ENCODE measurements at regions not wholly inside any gene's neighbourhood (a gene's known extent, or its start where the extent isn't known, plus 50 kb on each side); places are given as distances from the start of the nearest gene placed in this dataset.

DNA sequence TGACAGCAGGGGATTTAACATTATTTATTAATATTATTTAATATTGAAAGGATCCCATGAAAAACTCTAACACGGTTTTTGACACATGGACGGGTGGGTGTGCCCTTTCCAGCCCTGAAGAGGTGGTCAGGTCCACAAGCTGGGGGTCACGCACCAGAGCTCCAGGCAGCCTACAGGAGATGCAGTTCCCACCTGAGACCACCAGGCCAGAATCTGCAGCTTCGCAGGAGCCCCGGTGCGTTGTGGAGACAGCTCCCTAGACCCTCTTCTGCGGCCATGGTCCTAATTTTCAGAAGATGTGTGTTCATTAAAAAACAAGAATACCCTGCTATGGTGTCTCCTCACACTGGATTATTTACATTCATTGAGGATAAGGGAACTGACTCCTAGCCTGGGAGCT lies 331.1 kb downstream of the C16orf95 start:
- no peak for DNase-seq
- intact Hi-C loops (cut with micrococcal nuclease), result no loop called here
- Histone ChIP-seq H3K9me3 (ENCODE audit: control insufficient read depth, insufficient read depth, low read length) (no peaks in the 10 kb centered on the region), H3K4me1 (ENCODE audit: control insufficient read depth, insufficient read depth, low read length) (peaks cover 10% of the 10 kb centered on the region), H3K27me3 (ENCODE audit: control insufficient read depth, insufficient read depth, low read length) (no peaks in the 10 kb centered on the region), H3K27ac (ENCODE audit: low read length) (no peak overlapping the region), H3K36me3 (ENCODE audit: control insufficient read depth, insufficient read depth, low read length) (no peaks in the 10 kb centered on the region), H3K4me3 (ENCODE audit: low read length) (no peak overlapping the region)
- no peak for ATAC-seq
- H3K27ac Mint-ChIP-seq, result no peak overlapping the region
- TF ChIP-seq CTCF (IDR thresholded peaks at IDR 0.05), result no peak
- no peak overlapping the region for H3K4me3 Mint-ChIP-seq
- 75% methylated on average over 7 of the region's 7 CpGs for WGBS (ENCODE audit: insufficient coverage)
- H3K36me3 Mint-ChIP-seq, result no peaks in the 10 kb centered on the region
- H3K4me1 Mint-ChIP-seq, result peaks cover 11 to 17% of the 10 kb centered on the region in 2 donors
- no peaks in the 10 kb centered on the region for H3K9me3 Mint-ChIP-seq
- H3K27me3 Mint-ChIP-seq (ENCODE audit: low read depth in 2 of 2), result no peaks in the 10 kb centered on the region

- Histone ChIP-seq H3K4me3 (ENCODE audit: low read length) (no peak overlapping the region), H3K4me1 (ENCODE audit: control insufficient read depth, insufficient read depth, low read length) (peaks cover 10% of the 10 kb centered on the region), H3K36me3 (ENCODE audit: control insufficient read depth, insufficient read depth, low read length) (no peaks in the 10 kb centered on the region), H3K27ac (ENCODE audit: low read length) (no peak overlapping the region), H3K9me3 (ENCODE audit: control insufficient read depth, insufficient read depth, low read length) (no peaks in the 10 kb centered on the region), H3K27me3 (ENCODE audit: control insufficient read depth, insufficient read depth, low read length) (no peaks in the 10 kb centered on the region)
- H3K36me3 Mint-ChIP-seq, result no peaks in the 10 kb centered on the region
- no peak overlapping the region for H3K4me3 Mint-ChIP-seq
- no peaks in the 10 kb centered on the region for H3K9me3 Mint-ChIP-seq
- TF ChIP-seq CTCF (IDR thresholded peaks at IDR 0.05), result no peak
- ATAC-seq (peak in 1 of 3 donors; percentile 28), DNase-seq (no peak)
- WGBS (ENCODE audit: insufficient coverage), result 93% methylated on average over 16 of the region's 18 CpGs
- peak overlapping the region in 1 of 2 donors; percentile 56 for H3K27ac Mint-ChIP-seq
- H3K27me3 Mint-ChIP-seq (ENCODE audit: low read depth in 2 of 2), result no peaks in the 10 kb centered on the region
- peaks cover 13 to 20% of the 10 kb centered on the region in 2 donors for H3K4me1 Mint-ChIP-seq
- intact Hi-C loops (cut with micrococcal nuclease), result no loop called here
Measured at GRCh38 chr16:86986809-86987487, 330.2 kb downstream of the C16orf95 start.

- intact Hi-C loops (cut with micrococcal nuclease), result no loop called here
- H3K27ac Mint-ChIP-seq, result peak overlapping the region in 1 of 2 donors; percentile 56
- ATAC-seq (no peak), DNase-seq (no peak)
- Histone ChIP-seq H3K36me3 (ENCODE audit: control insufficient read depth, insufficient read depth, low read length) (no peaks in the 10 kb centered on the region), H3K27me3 (ENCODE audit: control insufficient read depth, insufficient read depth, low read length) (no peaks in the 10 kb centered on the region), H3K27ac (ENCODE audit: low read length) (no peak overlapping the region), H3K4me1 (ENCODE audit: control insufficient read depth, insufficient read depth, low read length) (peaks cover 10% of the 10 kb centered on the region), H3K9me3 (ENCODE audit: control insufficient read depth, insufficient read depth, low read length) (no peaks in the 10 kb centered on the region), H3K4me3 (ENCODE audit: low read length) (no peak overlapping the region)
- H3K4me1 Mint-ChIP-seq, result peaks cover 13 to 20% of the 10 kb centered on the region in 2 donors
- H3K36me3 Mint-ChIP-seq, result no peaks in the 10 kb centered on the region
- no peaks in the 10 kb centered on the region for H3K9me3 Mint-ChIP-seq
- no peak overlapping the region for H3K4me3 Mint-ChIP-seq
- TF ChIP-seq CTCF (IDR thresholded peaks at IDR 0.05), result no peak
- H3K27me3 Mint-ChIP-seq (ENCODE audit: low read depth in 2 of 2), result peaks cover 2 to 10% of the 10 kb centered on the region in 2 donors
- 92% methylated on average over 31 of the region's 31 CpGs for WGBS (ENCODE audit: insufficient coverage)
Measured at GRCh38 chr16:86987746-86988670, 329.2 kb downstream of the C16orf95 start.

Data from natural killer cell (primary cell).